ENCODE measurements at regions not wholly inside any gene's neighbourhood (a gene's known extent, or its start where the extent isn't known, plus 50 kb on each side); places are given as distances from the start of the nearest gene placed in this dataset.

DNA sequence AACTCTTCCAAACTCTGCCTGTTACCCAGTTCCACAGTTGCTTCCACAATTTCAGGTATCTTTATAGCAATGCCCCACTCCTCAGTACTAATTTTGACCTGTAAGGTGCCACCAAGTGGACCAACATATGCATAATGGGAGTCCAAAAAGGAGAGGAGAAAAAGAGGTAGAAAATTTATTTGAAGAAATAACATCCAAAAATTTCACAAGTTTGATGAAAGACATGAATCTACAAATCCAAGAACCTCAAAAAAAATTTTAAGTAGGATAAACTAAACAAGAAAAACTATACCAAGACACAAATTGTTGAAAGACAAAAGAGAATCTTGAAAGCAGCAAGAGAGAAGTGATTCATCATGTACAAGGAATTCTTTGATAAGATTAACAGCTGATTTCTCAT is 79.8 kb downstream of the BARX1 start:
- no peak for DNase-seq

DNA sequence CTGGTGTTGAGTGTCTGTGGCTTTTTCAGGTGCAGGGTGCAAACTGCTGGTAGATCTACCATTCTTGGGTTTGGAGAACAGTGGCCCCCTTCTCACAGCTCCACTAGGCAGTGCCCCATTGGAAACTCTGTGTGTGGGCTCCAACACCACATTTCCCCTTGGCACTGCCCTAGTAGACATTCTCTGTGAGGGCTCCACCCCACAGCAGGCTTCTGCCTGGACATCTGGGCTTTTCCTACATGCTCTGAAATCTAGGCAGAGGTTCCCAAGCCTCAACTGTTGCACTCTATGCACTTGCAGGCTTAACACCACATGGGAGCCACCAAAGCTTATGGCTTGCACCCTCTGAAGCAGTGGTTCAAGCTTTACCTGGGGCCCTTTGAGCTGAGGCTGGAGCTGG is 80.9 kb downstream of the BARX1 start:
- no peak for DNase-seq

DNA sequence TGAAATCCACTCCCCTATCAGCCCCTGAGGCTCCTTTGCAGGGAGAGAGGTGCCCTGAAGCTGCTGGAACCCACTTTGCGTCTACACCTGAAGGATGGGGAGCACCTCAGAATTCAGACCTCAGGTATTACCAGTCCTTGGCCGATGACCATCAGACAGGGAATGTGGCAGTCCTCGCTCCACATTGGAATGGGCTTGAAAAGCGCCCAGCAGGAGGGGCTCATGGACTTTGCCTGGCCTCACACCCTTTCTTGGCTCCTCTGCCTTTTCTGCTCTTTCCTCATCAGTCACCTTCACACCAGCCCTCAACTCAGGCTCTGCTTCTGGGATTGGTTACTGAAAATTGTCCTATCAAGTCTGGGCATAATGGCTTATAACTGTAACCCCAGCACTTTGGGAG is 83.9 kb downstream of the BARX1 start:
- no peak for DNase-seq

DNA sequence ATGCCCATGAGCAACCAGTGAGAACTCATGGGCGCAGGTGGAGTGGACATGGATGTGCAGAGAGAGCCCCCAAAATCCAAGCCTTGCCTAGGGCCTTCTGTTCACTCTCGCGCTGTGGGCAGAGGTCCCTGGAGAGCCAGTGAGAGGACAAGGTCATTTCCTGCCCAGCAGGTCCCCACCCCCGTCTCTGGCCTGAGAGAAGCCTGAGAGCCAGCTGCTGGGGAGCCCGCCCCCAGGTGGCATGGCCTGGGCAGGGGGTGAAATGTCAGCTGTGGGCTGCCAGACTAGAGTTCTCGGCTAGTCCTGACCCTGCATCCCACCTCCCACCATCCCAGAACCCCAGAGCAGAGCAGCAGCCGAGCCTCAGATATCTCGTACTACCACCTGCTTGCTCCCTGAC is 85.3 kb downstream of the BARX1 start:
- DNase-seq, result no peak

DNA sequence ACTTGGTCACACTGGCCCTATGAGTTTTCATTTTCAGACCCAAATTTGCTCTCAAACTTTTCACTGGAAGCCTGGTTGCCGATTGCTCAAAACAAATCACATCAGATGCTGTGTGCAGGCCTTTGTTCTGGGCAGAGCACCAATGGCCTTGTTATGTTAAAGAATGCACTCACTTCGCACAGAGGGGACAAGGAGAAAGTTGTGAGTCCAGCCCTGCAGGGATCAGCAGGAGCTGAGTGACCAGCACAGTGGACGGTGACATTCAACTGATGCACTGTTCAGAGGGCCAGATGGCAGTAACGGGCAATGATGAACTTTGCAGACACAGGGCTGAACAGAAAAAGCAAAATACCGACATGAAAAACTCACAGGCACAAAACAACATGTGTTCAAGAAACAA is 86.1 kb downstream of the BARX1 start:
- DNase-seq, result no peak

DNA sequence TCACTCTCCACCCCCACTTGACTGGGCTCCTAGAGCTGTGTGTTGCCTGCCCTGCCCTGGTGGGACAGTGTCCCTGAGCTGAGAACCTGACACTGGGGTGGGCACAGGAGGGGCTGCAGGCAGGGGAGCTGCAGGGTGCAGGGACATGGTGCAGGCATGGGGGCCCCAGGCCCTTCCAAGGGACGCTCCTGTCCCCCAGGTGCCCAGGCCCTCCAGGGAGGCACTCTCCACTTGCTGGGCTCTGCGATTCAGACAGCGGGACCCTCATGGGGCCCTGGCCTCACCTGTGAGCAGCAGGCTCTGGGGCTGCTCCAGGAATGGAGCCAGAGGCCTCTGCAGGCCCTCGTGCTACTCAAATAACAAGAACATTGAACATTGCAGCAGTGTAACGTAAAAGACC is 89.4 kb downstream of the BARX1 start:
- no peak for DNase-seq

DNA sequence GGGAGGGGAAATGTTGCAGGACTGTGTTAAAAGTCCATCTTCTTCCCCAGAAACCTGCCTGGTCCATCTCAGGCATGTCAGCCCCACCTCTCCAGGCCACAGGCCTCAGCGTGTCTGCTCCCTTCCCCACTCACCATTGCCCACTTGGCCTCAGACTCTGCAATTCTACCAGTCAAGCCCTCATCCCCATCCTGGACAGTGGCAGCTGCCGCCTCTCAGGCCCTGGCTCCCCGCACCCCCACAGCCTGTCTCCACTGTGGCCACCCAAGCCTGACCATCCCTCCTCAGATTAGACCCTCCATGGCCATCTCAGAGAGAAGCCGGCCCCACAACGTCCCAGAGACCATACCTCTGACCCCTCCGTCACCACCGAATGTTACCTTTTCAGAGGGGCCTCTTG is 89.9 kb downstream of the BARX1 start:
- no peak for DNase-seq

DNA sequence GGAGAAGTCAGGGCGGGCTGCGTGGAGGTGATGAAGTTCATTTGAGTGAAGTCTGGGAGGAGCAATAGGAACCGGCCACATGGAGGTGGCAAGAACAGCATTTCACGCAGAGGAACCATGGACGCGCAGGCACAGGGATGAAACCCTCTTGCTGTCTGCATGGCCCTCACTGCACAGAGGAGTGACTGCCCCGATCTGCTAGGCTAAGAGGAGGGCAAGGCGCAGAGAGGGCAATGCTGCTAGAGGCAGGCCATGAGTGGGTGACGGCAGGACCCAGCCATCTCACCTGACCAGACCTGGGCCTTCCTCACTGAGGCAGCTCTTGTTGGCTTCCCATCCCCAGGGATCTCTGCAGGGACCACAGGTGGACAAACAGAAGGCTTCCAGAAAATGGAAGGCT is 90.3 kb downstream of the BARX1 start:
- DNase-seq, result no peak

DNA sequence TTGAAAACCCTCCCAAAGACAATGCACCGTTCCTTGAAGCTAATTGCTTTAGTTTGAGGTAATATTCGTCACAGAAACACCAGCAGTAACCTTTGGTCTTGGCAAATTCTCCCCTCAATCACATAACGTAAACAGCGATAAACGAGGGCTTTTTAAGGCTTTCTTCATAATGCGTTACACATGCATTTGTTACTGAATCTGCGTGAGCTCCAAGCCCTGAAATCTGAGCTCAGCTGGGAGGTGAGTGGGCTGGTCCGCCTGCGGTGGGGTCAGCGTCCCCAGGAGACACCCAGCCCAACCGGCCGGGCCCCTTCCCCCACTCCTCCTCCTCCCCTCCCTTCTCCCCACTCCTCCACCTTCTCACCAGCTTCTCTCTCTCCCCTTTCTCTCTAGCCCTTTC is 91.1 kb downstream of the BARX1 start:
- DNase-seq, result no peak

DNA sequence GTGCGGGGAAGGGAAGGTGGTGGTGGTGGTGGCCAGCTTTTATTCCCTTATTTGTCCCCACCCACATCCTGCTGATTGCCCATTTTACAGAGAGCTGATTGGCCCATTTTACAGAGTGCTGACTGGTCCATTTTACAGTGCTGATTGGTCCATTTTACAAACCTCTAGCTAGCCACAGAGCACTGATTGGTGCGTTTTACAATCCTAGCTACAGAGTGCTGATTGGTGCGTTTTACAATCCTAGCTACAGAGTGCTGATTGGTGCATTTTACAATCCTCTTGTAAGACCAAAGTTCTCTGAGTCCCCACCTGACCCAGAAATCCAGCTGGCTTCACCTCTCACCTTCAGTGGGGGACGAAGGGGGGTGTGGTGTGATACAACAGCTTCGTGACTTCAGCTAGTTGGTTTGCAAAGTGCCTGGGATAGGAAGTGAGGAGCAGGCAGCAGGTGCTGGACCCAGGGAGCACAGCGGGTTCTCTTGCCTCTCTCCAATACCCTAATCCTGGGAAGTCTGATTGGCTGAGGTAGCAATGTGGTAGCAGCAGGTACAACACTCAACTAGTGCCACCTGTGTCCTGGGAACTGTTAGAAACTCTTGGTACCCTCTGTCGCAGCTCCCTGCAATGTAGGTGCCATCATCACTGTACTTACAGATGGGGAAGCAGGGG is 92.1 kb downstream of the BARX1 start:
- DNase-seq, result no peak

DNA sequence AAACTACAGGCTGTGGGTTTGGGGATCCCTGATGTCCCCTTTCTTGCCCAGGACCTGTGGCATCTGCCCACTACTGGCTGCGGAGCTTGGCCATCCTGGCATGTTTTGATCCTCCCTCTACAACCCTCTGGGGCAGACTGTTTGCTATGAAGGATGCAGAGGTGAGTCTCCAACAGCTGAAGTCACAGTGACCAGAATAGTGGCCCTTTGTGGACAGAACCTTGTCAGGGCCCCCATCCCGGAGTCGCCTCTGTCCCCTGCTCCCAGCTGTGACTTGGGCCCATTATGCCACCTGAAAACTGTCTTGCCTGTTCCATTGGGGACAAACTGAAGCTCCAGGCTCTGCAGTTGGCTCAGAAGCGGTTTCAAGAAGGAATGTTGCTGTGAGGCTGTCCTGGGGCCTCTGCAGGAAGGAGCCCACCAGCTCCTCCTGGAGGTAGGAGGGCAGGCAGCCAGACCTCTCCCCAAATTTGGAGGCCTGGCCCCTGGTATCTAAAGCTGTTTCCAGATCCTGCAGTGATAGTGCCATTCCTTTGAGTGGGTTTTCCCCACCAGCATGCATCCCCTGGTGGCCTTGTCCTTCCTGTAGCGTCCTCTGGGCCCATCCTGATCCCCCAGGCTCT is 93.3 kb downstream of the BARX1 start:
- DNase-seq, result no peak

DNA sequence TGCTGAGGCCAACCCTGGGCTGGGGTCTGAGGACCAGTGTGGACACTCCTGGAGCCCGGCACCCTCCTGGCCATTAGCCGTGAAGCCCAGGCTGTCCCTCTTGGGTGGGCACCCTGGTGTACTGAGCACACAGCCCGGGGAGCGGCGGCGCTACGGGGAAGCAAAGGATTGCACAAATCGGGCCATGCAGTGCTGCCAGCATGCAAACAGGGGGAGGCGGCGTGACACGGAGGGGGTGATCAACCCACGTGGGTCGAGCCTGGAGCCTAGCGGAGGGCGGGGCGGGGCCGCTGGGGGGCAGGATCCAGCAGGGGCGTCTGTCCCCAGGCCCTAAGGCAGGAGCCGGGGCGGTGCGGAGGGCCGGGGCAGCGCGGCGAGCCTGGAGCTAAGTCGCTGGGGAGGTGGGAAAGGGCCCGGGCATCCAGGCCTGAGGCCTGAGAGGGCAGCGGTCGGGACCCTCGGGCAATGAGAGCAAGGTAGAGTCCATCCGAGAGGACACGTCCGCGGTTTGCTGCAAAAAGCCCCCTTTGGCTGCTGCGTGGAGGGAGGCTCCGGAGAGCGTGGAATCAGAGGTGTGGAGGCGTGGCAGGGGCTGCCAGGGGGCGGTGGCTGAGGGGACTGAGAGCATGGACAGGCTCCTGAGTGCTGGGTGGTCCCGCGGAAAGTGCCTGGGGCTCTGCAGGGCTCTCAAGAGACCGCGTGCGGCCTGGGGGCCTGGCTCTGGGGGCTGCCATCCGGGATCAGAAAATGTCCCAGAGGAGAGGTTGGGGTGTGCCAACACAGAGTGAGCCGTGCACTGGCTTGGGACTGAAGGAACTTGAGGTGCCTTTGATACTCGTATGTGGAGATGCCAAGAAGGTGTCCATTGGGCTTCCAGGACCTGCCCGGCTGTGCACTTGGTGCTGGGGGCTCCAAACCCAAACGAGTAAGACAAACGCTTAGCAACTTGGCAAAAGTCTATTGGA is 94.2 kb downstream of the BARX1 start:
- DNase-seq, result no peak

DNA sequence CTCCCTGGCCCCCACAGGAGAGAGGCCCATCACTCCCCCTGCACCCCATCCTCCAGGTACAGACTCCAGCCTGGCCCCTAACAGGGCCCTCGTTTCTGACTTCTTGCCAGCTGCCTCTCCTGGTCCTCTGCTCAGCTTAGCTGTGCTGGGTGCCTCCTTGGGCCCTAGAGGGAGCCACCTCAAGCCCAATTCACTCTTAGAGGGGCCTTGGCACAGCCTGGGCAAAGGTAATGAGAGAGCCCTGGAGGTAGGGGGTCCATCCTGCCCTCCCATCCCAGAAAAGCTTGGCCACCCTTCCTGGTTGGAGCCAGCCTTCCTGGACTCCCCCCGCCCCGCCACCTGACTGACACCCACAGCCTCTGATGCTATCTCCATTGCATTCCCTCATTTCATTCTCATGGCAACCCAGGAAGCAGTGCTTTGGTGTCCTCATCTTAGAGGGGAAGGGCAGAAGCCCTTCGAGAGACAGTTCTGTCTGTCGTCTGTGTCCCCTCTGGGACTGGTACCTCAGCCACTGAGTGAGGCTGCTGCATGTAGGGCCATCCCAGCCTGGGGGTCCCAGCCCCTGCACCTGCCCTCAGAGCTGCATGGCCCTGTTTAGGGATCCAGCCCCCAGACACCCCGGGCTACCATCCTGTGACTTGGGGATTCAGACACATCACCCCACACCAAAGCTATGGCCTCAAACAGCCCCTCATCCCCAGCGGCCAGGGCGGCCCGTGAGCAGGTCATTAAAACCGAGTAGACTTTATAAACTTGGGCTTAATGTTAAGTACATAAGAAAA is 95.5 kb downstream of the BARX1 start:
- no peak for DNase-seq

DNA sequence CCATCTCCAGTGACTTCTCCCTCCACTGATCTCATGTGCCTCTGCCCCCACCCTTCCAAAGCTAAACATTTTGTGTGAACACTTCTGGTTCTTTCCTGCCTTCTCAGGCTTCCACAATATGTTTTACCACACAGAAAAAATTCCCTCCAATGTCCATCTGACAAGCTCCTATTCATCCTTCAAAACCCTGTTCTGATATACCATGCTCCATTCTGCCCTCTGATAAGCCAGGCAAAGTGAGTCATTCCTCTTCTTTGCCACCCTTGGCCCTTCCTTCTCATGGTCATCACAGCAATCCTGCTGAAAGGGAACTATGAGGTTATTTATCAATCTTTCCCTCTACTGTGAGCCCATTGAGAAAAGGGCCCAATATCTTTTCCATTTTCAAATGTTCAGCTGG is 97.6 kb downstream of the BARX1 start:
- DNase-seq, result no peak

DNA sequence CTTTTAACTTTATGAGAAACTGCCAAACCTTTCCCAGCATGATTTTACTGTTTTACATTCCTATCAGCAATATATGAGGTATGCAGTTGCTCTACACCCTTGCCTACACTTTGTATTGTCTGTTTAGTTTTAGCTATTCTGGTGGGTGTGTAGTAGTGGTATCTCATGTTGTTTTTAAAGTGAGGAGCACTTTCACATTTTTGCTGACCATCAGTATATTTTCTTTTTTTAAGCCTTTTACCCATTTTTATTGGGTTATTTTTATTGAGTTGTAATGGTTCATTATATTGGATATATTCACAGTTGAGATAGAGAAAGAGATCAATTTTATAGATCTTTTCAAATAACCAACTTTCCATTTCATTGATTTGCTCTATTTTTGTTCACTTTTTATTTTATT is 102.4 kb downstream of the BARX1 start:
- DNase-seq, result no peak

DNA sequence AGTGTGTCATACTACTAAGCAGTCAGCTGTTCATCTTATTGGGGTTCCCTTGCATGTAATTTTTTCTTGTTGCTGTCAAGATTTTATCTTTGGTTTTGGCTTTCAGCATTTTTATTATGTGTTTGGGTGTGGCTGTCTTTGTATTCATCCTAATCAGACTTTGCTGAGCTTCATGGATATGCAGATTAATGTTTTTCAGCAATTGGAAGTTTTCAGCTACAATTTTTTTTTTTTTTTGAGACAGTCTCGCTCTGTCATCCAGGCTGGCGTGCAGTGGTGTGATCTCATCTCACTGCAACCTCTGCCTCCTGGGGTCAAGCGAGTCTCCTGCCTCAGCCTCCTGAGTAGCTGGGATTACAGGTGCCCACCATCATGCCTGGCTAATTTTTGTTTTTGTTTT is 108.8 kb downstream of the BARX1 start:
- no peak for DNase-seq

DNA sequence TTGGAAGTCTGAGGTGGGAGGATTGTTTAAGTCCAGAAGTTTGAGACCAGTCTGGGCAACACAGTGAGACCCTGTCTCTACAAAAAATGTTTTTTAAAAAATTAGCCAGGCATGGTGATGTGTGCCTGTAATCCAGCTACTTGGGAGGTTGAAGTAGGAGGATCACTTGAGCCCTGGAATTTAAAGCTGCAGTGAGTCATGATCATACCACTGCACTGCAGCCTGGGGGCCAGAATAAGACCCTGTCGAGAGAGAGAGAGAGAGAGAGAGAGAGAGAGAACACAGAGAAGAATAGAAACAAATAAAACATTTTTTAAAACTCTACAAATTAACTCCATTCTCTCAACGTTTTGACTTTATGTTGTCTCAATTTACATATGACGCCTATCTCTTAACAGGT is 111.8 kb downstream of the BARX1 start:
- no peak for DNase-seq

DNA sequence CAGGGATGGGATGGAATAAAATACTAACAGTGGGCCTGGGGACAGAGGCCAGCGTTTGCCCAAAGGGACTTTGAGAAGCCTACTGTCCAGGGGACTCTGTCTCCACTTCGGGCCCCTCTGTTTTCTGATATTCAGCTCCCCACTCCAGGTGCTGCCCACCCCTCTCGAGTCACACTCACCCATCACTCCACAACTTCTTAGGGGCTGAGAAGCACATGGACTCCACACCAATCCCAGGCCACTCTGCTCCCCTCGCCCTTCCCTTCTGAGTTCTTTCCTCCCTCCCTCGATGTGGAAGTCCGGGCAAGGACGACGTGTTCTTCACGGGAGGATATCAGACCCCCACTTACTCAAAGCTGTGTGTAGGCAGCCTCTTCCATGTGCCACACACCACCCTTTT is 124.5 kb downstream of the BARX1 start:
- no peak for DNase-seq

DNA sequence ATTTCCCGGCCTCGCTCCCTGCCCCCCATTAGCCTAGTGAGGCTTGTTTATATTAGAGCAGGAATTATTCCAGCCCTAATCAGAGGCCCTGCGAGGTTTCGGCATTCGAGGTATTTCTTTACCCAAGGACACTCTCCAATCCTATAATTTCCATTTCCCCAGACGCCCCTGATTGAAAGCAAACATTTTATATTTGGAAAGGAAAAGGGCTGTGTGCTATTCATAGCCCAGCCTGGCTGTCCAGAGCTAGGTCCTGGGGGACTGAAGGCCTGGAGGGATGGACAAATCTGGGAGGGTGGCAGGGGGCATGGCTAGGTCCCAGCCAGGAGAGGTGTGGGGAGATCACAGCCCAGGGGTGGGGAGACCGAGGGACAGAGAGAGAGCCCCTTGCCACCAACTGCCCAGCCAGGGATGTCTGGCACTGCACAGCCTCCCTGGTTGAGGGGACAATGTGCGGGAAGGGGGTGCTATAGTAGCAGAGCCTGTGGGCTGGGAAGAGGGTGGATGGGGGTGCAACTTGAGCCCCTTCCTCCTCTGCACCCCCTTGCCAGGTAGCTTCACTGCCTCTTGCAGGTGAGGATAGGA is 125.1 kb downstream of the BARX1 start:
- DNase-seq, result no peak

DNA sequence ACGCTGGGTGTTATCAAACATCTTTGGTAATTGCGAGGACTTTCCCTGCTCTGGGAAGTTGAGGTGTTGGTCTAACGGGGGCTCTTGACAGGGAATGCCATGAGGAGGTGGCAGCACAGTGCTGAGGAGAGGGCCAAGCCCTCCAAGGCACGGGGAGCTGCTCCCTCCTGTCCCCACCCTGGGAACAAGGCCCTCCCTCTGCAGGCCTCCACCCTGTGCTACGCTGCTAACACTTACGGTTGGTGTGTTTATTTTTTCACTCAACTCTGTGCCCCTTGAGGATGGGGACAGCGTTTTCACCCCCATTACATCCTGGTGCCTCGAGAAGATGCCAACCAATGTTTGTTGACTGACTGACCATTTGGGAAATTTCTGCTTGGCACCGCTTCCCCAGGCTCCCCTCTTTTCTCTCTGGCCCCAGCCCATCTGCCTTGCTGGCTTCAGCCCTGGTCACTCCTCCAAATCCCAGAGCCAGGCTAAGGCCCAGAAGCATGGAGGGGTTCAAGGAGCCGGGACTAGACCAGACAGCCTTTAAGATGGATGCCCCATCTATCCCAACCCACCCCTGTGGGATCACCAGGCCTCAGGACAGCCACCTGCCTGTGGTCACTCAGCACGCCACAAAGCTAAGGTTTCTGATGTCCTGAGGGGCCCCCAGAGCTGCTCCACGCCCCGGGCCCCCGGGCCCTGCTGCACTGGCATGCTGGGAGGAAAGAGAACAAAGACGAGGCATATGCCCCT is 125.7 kb downstream of the BARX1 start:
- no peak for DNase-seq

DNA sequence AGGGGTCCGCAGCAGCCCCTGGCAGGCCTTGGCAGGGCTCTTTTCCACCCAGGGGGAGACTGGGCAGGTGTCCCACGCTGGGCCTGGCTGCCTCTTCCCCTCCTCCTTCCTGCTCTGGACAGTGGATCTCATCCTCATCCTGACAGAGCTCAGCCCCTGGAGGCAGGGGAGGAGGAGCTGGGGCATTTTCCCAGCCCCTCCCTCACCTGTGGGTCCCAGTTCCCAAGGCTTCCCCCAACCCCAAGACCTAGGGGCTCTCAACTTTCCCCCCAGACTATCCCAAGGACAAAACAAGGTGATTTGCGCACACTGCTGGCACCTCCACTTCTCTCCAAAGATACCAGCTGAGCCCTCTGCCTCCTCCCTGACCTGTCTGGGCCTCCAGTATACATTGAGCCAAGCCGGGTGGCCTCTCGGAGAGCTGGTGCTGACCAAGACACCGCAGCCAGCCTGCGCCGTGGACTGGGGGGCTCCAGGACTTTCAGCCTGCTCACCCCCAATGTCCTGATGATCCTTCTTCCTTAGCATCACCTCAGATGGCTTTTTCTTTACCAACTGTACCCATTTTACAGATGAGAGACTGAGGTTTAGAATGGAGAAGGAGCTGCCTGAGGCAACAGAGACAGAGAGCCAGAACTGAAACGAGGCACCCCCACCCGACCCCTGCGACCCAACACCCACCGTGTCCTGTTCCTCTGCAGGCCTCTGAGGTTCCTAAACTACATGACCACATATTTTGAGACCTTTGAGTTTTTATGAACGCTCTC is 126.6 kb downstream of the BARX1 start:
- no peak for DNase-seq
